Sciatic nerve (tissue), 2 donors: ENCODE measurements at regions not wholly inside any gene's neighbourhood (a gene's known extent, or its start where the extent isn't known, plus 50 kb on each side); places are given as distances from the start of the nearest gene placed in this dataset.

Experiments used
- ATAC-seq: fragments of 200-7000 bp; cut with Tn5 transposase; one replicate; pipeline ENCODE4 v1.9.1; 2020; ENCODE audit warnings: mild to moderate bottlenecking, moderate library complexity
- DNase-seq: peaks from one replicate; pipeline ENCODE4 v3.0.0-alpha.2; 2020; ENCODE audit warnings: low spot score
- intact Hi-C: fragments of 100-400 bp; cut with DNase I; formaldehyde crosslinking; loops from one replicate; pipeline ENCODE4 v1.14.2; 2022
- donor health status: DM: no; HTN: no; CAD: no.
- donor health status: DM: no; HTN: no; CAD: no.

- intact Hi-C loops = no loop called here
- no peak for DNase-seq
- ATAC-seq = no peak
These were observed 215.1 kb upstream of the DAPK1 start for GRCh38 chr9:87282538-87282937.

- intact Hi-C loops = no loop called here
- DNase-seq (no peak), ATAC-seq (no peak)
These were observed 214.1 kb upstream of the DAPK1 start for GRCh38 chr9:87283585-87283984.

- no peak for ATAC-seq
These were observed 212.3 kb upstream of the DAPK1 start for GRCh38 chr9:87285183-87285850.

GRCh38 chr9:87286506-87286905 is 211.2 kb upstream of the DAPK1 start:
- ATAC-seq (no peak), DNase-seq (no peak)
- intact Hi-C loops = no loop called here

More at GRCh38 chr9:87285183-87285850, 212.3 kb upstream of the DAPK1 start:
- intact Hi-C loops = no loop called here
- no peak for DNase-seq

- ATAC-seq (no peak), DNase-seq (no peak)
- intact Hi-C loops = no loop called here
These were observed 207.2 kb upstream of the DAPK1 start for GRCh38 chr9:87290241-87291052.

- intact Hi-C loops = no loop called here
- ATAC-seq (no peak), DNase-seq (no peak)
These were observed 205.0 kb upstream of the DAPK1 start for GRCh38 chr9:87292449-87293191.

GRCh38 chr9:87294126-87294525 is 203.5 kb upstream of the DAPK1 start:
- intact Hi-C loops = no loop called here

GRCh38 chr9:87300915-87301314 is 196.8 kb upstream of the DAPK1 start:
- DNase-seq (no peak), ATAC-seq (no peak)
- intact Hi-C loops = no loop called here

More at GRCh38 chr9:87294126-87294525, 203.5 kb upstream of the DAPK1 start:
- no peak for ATAC-seq
- DNase-seq = no peak

GRCh38 chr9:87301371-87301770 is 196.3 kb upstream of the DAPK1 start:
- DNase-seq = no peak
- ATAC-seq = no peak
- intact Hi-C loops = no loop called here

- ATAC-seq = no peak
- intact Hi-C loops = no loop called here
- DNase-seq = no peak
These were observed 192.5 kb upstream of the DAPK1 start for GRCh38 chr9:87305151-87305550.

- DNase-seq = no peak
- no peak for ATAC-seq
- intact Hi-C loops = no loop called here
These were observed 191.7 kb upstream of the DAPK1 start for GRCh38 chr9:87306006-87306405.

GRCh38 chr9:87307848-87308247 is 189.8 kb upstream of the DAPK1 start:
- no peak for ATAC-seq
- intact Hi-C loops = no loop called here
- no peak for DNase-seq

GRCh38 chr9:87309236-87309635 is 188.4 kb upstream of the DAPK1 start:
- ATAC-seq (no peak), DNase-seq (no peak)
- intact Hi-C loops = no loop called here

- ATAC-seq = no peak
These were observed 186.7 kb upstream of the DAPK1 start for GRCh38 chr9:87310827-87311523.

GRCh38 chr9:87319656-87320055 is 178.0 kb upstream of the DAPK1 start:
- DNase-seq (no peak), ATAC-seq (no peak)
- intact Hi-C loops = loop anchor here (10.0 kb wide), 1 partner anchor 915 kb away; no protein-coding TSS in a partner anchor

More at GRCh38 chr9:87310827-87311523, 186.7 kb upstream of the DAPK1 start:
- intact Hi-C loops = no loop called here
- no peak for DNase-seq

GRCh38 chr9:87320146-87320884 is 177.4 kb upstream of the DAPK1 start:
- ATAC-seq (no peak), DNase-seq (no peak)
- intact Hi-C loops = loop anchor here (10.0 kb wide), 1 partner anchor 916 kb away; no protein-coding TSS in a partner anchor

GRCh38 chr9:87322840-87323635 is 174.6 kb upstream of the DAPK1 start:
- intact Hi-C loops = loop anchor here (10.0 kb wide), 1 partner anchor 918 kb away; no protein-coding TSS in a partner anchor
- DNase-seq = no peak
- ATAC-seq = peak; percentile 56
